DMS 273 (cell line): ENCODE measurements at regions not wholly inside any gene's neighbourhood (a gene's known extent, or its start where the extent isn't known, plus 50 kb on each side); places are given as distances from the start of the nearest gene placed in this dataset.

Experiments used
- DNase-seq: peaks from one replicate; lab custom pipeline; 2025; ENCODE audit not compliant: unreplicated experiment; lab: John Stamatoyannopoulos, UW

DNA sequence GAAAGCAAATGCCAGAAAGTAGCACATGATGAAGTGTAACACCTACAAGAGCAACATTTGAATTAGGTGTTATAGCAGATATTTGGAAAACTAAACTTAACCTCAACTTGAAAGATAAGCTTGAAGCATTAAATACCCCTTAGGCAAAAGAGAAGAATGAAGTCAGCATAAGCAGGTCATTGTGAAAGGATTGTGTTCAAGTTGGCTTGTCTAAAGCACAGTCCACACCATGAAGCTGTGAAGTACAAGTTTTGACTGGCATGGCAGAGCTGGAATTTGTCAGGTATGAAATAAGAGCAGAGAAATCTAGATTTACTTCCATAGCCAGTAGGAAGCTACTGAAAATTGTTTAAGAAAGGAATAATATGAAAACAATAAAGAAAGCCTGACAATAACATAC lies 480.3 kb upstream of the POT1 start:
- DNase-seq = no peak

DNA sequence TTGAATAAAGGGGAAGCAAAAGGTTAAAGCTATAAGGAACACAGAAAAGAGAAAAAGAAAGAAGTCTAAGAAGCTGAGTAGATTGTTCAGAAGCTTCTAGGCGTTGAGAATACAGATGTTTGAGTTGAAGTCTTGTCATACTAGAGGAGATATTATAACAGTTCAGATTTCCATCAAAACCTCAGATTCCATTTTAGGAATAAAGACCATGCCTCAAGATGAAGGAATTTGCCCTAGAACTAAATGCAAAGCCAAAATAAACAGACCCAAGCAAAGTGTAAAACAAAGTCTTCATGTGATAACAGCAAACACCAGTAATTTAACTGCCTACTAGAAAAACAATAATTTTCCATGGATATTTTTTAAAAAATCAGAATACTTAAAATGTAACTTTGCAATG lies 476.5 kb upstream of the POT1 start:
- DNase-seq = no peak

GRCh38 chr7:125399408-125399807 lies 469.8 kb upstream of the POT1 start:
- no peak for DNase-seq

DNA sequence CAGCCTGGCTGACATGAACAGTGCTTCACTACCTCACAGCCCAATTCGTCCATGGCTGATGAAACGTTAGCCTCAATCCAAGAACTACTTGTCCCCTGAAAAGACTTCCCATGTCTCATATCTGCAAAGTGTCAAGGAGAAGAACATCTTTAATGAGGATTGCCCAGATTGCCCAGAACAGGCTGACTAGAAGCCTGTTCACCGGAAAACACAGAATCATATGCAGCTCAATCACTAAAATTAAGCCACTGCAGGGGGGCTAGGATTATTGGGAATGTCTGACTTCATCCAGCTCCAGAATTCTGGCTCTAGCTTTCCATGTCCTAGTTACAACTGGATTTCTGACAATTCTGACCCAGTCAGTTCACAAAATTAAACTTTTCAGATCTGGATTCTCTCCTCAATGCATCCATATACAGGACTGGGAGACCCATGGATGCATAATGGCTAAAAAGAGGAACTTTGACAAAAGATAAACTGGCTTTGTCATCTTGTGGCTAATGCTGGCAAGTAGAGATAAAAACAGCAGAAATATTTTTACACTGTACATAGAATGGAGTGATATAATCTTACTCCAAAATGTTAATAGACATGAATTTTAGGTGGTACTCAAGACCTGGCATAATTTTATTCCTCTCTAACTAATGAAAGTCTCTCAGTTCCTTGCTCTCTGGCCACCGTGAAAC lies 467.0 kb upstream of the POT1 start:
- DNase-seq = no peak

DNA sequence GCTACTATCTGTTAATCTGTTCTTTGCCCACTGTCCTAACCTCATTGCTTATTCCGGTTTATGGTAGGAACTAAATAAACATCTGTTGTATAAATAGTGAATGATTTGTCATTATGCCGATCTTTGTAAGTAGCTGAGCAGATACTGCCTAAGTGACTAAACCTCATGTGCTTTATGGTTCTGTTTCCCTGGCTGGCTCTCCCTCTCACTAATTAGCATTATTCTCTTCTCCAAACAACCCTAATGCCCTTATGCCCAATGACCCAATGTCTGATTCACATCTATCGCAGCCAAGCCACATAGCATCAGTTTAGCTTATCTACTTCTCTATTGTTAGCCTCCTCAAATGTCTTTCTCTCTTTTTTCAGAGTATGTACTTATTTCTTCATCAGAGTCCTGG lies 462.3 kb upstream of the POT1 start:
- DNase-seq = no peak

GRCh38 chr7:125390981-125391380 lies 461.4 kb upstream of the POT1 start:
- DNase-seq = no peak

DNA sequence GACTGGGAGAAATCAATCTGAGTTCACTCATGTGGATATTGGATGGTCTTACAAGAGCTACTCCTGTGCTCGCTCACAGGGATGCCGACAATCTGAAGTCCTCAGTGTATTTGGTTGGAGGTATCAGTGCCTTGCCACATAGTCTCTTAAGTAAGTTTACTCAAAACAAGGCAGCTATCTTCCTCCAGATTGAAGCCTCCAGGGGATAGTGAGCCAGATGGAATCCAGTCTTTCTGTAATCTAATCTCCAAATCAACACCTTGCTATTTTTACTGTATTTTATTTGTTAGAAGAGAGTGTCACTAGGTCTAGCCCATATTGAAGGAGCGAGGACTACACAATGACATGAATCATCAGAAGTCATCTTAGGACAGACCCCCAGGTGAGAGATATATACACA lies 456.6 kb upstream of the POT1 start:
- DNase-seq = no peak

GRCh38 chr7:125383324-125383723 lies 453.7 kb upstream of the POT1 start:
- peak; percentile 7 for DNase-seq

- DNase-seq = no peak
These were observed 452.8 kb upstream of the POT1 start for GRCh38 chr7:125382401-125382800.

DNA sequence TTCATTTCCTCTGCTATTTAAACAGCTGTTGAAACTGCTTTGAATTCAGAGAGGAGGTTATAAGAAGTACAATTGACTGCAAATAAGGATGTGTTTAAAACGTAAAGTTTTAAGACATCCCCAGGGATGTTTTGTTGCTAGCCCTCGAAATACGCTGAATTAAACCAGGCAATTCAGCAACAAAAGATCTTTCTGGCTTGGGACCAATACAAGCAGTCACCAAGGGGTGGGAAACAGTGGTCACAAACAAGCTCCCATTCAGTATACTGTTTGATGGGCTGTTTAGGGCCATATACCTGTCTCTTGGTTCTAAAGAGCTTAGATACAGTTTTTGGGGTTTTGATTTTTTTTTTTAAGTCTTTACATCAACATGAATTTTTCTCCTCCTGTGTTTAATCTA lies 446.3 kb upstream of the POT1 start:
- DNase-seq = no peak

- no peak for DNase-seq
These were observed 440.9 kb upstream of the POT1 start for GRCh38 chr7:125370502-125370901.

- no peak for DNase-seq
These were observed 434.2 kb upstream of the POT1 start for GRCh38 chr7:125363873-125364272.

DNA sequence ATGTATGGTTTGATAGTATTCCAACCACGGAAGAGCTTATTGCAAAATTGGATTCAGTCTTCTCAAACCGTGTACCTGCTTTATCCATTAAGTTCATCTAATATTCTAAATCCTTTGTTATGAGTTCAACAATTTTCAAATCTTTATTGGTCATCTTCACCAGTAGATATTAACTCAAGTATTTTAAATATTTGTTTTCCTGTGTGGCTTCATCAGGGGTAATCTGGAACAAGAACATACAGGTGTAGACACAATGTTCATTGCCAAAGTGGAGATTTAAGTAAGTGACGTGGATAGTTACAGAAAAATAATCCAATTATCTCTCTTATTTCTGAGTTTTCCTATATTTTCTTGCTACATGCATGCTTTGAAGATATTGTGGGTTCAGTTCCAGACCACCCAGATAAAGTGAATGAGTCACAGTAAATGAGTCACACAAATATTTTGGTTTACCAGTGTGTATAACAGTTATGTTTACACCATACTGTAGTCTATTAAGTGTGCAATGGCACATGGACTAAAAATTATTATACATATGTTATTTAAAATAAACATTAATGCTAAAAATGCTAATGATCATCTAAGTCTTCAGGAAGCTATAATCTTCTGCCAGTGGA lies 429.0 kb upstream of the POT1 start:
- DNase-seq = no peak

- DNase-seq = no peak
These were observed 428.2 kb upstream of the POT1 start for GRCh38 chr7:125357676-125358455.

- DNase-seq = no peak
These were observed 426.3 kb upstream of the POT1 start for GRCh38 chr7:125355899-125356298.

- DNase-seq = no peak
These were observed 417.6 kb upstream of the POT1 start for GRCh38 chr7:125347269-125347668.

GRCh38 chr7:125338110-125338509 lies 408.5 kb upstream of the POT1 start:
- DNase-seq = no peak

- DNase-seq = no peak
These were observed 406.7 kb upstream of the POT1 start for GRCh38 chr7:125336326-125336725.

GRCh38 chr7:125326666-125327255 lies 397.1 kb upstream of the POT1 start:
- no peak for DNase-seq

DNA sequence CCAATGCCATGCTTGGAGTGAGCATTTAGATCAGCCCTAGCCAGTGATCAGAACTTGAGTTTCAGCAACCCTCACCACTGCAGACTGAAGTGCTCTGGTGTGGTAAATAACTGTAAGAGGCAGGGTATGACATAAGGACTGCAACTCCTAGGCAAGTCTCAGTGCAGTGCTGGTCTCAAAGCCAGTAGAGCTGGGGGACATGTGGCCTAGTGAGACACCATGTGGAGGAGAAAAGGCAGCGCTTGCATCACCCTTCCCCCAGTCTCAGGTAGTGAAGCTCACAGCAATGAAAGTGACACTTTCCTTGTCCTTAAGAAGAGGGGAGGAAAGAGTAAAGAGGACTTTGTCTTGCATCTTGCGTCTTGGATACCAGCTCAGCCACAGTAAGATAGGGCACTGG lies 386.8 kb upstream of the POT1 start:
- DNase-seq = peak; percentile 84

GRCh38 chr7:125299003-125299765 lies 369.6 kb upstream of the POT1 start:
- DNase-seq = no peak
